ENCODE measurements at regions not wholly inside any gene's neighbourhood (a gene's known extent, or its start where the extent isn't known, plus 50 kb on each side); places are given as distances from the start of the nearest gene placed in this dataset.

DNA sequence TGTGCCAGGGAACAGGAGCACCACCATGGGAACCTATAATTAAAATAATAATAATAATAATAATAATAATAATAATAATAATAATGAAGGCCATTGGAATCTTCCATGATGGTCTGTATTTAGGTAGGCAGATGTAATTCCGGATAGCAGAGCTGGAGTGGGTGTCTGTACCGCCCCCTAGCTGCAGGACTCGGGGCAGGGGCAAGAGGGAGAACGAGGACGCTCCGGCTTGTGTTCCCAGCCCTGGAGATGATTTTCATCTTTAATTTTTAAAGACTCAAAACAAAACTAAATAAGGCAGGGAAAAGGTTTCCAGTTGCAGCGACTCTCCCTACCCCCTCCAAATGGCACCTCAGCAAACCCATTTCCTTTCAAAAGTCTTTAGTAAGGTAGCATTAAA is 501.1 kb downstream of the VRK1 start:
- TF ChIP-seq POLR2AphosphoS5 (IDR thresholded peaks at IDR 0.05; ENCODE audit: low read depth, low read length) (no peak), POLR2A (IDR thresholded peaks at IDR 0.05; ENCODE audit: low read depth, low read length) (no peak), TAF1 (IDR thresholded peaks at IDR 0.05; ENCODE audit: low read depth, low read length) (no peak), SPI1 (IDR thresholded peaks at IDR 0.05; ENCODE audit: low read depth, low read length) (no peak)

Data from GM12891 (cell line).